HG03060 (cell line): ENCODE measurements at regions not wholly inside any gene's neighbourhood (a gene's known extent, or its start where the extent isn't known, plus 50 kb on each side); places are given as distances from the start of the nearest gene placed in this dataset.
"Not testable (repeated sequence)": the region's sequence is repeated elsewhere in the genome, so short reads cannot be mapped to it uniquely, and the experiment has no call there.

Experiments used
- ATAC-seq: cut with Tn5 transposase; IDR thresholded peaks from one replicate; pipeline ENCODE4 v1.9.1; 2021; ENCODE audit warnings: low read depth, moderate number of reproducible peaks; ENCODE audit not compliant: unreplicated experiment

DNA sequence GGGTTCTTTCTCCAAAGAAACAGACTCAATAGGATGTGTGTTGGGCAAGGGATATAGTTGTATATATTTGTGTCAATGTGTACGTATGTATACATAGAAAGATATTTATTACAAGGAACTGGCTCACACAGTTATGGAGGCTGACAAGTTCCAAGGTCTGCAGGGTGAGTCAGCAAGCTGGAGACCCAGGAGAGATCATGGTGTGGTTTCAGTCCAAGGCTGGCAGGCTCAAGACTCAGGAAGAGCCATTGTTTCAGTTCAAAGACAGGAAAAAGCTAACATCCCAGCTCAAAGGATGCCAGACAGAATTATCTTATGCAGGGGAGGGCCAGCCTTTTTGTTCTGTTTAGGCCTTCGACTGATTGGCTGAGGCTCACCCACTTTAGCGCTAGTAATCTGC lies 89.9 kb upstream of the RALGAPA2 start:
- no peak for ATAC-seq

GRCh38 chr20:20799716-20800312 lies 87.4 kb upstream of the RALGAPA2 start:
- ATAC-seq: no peak

DNA sequence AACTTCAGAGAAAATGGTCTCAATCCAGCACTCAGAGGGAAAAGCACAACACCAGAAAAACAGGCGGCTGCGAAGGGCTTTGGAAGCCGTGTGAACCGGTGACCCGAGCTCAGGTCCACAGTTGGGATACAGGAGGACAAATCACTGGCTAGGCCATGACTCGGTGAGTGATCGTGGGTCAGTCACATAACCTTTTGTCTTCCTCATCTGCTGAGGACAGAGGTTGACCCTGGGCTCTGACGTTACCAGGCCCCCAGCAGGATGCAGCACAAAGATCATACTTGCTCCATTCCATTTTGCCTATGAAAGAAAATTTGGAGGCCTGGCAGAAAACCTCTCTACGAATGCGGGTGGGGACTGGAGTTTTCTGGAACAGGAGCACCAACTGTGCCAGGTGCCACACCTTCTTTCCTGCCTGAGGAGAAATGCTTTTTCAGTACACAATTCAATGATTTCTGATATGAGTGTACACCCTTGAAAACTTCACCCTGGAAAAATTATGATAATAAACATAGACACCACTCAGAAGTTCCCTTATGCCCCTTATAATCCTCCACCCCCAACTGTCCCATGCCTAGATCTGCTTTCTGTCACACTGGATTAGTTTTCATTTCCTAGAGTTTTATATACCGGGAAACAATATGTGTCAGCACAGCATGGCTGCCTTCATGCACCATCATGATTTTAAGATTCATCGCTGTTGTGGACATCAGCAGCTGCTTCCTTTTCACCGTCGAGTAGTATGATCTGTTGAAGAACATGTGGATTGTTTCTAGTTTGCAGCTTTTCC lies 85.3 kb upstream of the RALGAPA2 start:
- no peak for ATAC-seq

DNA sequence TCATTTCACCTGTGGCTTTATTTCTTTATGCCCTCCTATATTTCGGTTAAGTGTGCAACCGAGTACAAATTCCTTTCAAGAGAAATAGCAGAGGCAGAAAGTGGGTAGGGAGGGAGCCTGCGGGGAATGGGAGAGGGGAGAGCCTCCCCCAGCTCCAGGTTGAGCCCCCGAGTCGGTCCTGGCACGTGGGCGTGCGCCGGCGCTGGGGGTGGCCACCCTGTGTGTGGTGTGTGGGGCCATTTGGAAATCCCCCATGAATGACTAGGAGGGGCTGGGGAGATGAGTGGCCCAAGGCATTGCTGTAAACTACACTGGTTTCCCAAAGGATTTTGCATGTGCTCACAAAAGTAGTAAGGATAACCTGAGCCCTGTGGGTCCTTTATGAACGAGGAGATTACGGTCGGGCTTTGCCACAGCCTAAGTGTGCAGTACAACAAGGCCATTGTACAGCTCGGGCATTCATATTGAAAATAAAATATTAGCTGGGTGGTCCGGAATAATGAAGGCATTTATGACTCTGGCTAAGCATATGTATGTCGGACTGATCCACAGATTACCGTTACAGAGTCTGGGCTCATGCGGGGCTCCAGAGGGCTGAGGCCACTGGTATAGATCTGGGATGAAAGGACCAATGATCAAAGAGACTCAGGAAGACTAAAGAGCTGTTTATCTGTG lies 84.5 kb upstream of the RALGAPA2 start:
- ATAC-seq: no peak

DNA sequence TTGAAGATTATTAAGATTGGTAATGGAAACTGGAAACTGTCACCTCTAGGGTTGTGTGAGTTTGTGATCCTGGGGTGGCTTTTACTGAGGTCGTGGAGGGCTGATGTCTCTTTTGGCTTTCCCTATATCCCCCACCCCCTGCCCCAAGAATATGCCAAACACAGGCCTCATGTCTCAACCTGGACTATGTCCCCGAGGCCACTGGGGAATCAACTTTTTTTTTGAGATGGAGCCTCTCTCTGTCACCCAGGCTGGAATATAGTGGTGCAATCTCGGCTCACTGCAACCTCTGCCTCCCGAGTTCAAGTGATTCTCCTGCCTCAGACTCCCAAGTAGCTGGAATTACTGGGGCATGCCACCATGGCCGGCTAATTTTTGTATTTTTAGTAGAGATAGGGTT lies 83.3 kb upstream of the RALGAPA2 start:
- no peak for ATAC-seq

- no peak for ATAC-seq
These were observed 82.7 kb upstream of the RALGAPA2 start for GRCh38 chr20:20795119-20795518.

- no peak for ATAC-seq
These were observed 81.1 kb upstream of the RALGAPA2 start for GRCh38 chr20:20793591-20793990.

- ATAC-seq: no peak
These were observed 79.5 kb upstream of the RALGAPA2 start for GRCh38 chr20:20791664-20792568.

GRCh38 chr20:20788308-20788707 lies 75.9 kb upstream of the RALGAPA2 start:
- ATAC-seq: no peak

DNA sequence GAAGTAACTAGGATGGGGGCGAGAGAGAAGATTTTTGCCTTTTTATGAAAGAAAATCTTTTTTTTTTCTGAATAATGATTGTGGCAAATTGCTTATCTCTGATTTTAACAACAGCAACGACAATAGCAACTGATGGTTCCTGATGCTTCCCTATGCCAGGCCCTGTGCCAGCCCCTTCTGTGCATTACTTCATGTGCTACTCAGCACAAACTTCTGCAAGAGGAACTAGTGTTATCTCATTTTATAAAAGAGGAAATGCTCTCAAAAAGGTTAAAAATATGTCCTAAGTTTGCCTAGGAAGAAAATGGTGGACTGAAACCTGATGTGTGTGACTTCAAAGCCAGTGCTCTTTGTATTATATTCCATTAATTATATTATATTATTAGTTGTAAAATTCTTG lies 74.0 kb upstream of the RALGAPA2 start:
- no peak for ATAC-seq

DNA sequence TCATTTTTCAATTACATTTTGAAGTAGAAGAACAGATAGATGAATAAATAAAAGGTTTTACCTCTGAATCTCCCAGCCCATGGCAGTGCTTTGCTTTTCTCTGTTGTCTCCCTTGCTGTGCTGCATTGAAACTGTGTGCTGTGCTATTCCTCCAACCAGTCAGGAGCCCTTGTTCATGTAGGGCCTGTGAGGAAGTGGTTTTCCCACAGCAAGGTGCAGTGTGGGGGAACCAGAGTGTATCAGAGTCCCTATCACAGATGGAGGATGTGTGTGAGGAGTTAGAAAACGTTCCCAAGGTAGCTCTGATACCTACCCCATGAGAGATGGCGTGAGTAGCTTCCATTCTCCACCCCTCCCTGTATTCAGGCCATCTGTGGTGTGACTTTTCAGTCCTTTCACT lies 72.8 kb upstream of the RALGAPA2 start:
- no peak for ATAC-seq

- ATAC-seq: not testable (repeated sequence)
These were observed 72.0 kb upstream of the RALGAPA2 start for GRCh38 chr20:20784450-20784849.

DNA sequence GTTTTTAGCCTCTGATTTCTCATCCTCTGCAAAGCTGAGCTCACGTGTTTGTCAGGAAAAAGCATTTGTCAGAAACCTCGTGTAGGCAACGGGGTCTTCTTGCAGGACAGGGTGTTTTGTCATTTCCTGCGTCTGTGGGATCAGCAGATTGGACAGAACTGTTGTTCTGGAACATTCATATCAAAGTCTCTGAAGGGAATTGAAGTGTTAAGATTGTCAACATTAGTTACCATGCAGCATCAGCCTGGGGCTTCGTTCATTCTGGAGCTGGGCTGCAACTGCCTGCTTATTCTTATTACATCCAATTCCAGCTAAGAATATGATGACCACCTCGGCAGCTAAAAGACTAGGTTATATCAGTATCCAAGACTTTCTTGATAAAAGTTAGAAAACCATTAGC lies 71.0 kb upstream of the RALGAPA2 start:
- ATAC-seq: no peak

DNA sequence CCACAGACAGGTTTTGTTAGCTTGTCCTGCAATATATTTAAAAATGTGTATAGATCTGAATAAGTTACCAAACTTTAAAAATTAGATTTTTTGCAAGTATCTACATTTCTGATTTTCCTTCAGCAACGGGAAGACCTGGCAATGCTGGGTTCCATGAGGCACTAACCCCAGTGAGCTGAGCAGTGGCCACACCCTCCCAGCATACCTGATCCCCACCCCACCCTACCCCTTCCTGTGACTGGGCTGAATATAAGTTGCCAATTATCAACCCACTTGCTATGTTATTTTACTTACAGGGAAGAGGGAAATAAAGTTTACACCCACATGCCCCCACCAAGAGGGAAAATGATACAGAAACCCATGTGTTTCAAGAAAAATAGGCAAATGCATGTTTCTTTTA lies 70.3 kb upstream of the RALGAPA2 start:
- ATAC-seq: no peak

DNA sequence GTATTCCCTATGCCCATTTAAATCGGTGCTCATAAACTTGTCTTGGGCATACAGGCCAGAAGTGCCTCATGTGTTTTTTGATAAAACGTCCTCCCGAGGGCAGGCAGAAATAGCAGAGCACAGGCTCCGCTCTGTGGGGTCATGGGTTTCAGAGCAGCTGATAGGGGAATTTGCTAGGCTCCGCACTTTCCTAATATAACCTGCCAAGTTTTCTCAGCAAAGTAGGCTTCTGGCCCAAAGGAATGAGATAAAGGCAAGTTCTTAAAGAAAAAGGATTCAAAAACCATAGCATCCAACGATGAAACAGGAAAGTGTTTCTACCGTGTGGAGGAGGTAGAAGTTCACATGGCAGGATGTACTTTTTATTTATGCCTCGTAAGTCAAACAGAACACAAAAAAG lies 69.8 kb upstream of the RALGAPA2 start:
- ATAC-seq: no peak

- ATAC-seq: no peak
These were observed 68.6 kb upstream of the RALGAPA2 start for GRCh38 chr20:20781029-20781428.

GRCh38 chr20:20780127-20780824 lies 67.8 kb upstream of the RALGAPA2 start:
- peak; percentile 79 for ATAC-seq

DNA sequence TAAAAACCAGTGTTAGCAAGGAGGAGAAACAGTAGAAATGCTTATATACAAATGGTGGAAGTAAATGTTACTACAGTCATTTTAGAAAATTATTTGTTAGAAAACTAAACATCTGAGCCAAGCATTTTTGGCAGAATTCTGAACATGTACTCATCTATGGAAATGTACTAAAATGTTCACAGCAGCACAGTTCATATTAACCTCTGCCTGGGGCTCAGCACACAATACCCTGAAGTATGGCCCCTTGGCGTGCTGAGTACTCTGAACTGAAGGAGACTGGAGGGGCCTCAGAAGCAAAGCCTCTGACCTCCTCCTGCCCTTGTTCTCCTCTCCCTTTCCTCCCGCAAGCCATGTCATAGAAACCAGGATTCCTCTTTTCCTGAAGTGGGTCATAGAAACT lies 66.2 kb upstream of the RALGAPA2 start:
- ATAC-seq: no peak

GRCh38 chr20:20772497-20773085 lies 60.1 kb upstream of the RALGAPA2 start:
- no peak for ATAC-seq
